OCI-LY1 (cell line): ENCODE measurements at regions not wholly inside any gene's neighbourhood (a gene's known extent, or its start where the extent isn't known, plus 50 kb on each side); places are given as distances from the start of the nearest gene placed in this dataset.

ENCODE experiments used
- H2AFZ ChIP-seq: fragments of 200-600 bp; sonication (generic), shearing (Covaris generic); 2 replicates; pipeline ENCODE4 v1.6.0; 2014; ENCODE audit warnings: antibody characterized with exemption, mild to moderate bottlenecking, low read length
- H3F3A ChIP-seq: fragments of 200-600 bp; sonication (generic), shearing (Covaris generic); 2 replicates; pipeline ENCODE4 v1.6.0; 2014; ENCODE audit warnings: mild to moderate bottlenecking, antibody characterized with exemption, low read length, moderate library complexity; ENCODE audit not compliant: insufficient read depth
- H3K27ac ChIP-seq: fragments of 200-600 bp; sonication (generic); 2 replicates; pipeline ENCODE4 v1.5.1; 2014; ENCODE audit warnings: low read length, mixed run types, mild to moderate bottlenecking, low read depth; ENCODE audit not compliant: poor library complexity, severe bottlenecking
- H3K27me3 ChIP-seq: fragments of 200-600 bp; sonication (generic); 2 replicates; pipeline ENCODE4 v1.6.0; 2014; ENCODE audit warnings: antibody characterized with exemption, mild to moderate bottlenecking, low read length, moderate library complexity; ENCODE audit not compliant: insufficient read depth
- H3K36me3 ChIP-seq: fragments of 200-600 bp; sonication (generic); 2 replicates; pipeline ENCODE4 v1.6.1; 2014; ENCODE audit warnings: mild to moderate bottlenecking, antibody characterized with exemption, low read length, moderate library complexity, mixed read lengths; ENCODE audit not compliant: insufficient read depth
- H3K4me1 ChIP-seq: fragments of 200-600 bp; sonication (generic); 2 replicates; pipeline ENCODE4 v1.5.1; 2014; ENCODE audit warnings: mild to moderate bottlenecking, low read length, moderate library complexity; ENCODE audit not compliant: insufficient read depth, severe bottlenecking
- H3K4me2 ChIP-seq: fragments of 200-600 bp; sonication (generic), shearing (Covaris generic); 2 replicates; pipeline ENCODE4 v1.6.1; 2014; ENCODE audit warnings: low read length
- H3K4me3 ChIP-seq: fragments of 200-600 bp; sonication (generic); 2 replicates; pipeline ENCODE4 v1.5.1; 2014; ENCODE audit warnings: low read length, low read depth, mild to moderate bottlenecking, mixed read lengths; ENCODE audit not compliant: poor library complexity, severe bottlenecking
- H3K79me2 ChIP-seq: fragments of 200-600 bp; shearing (Covaris generic); 2 replicates; pipeline ENCODE4 v1.6.1; 2016; ENCODE audit warnings: mixed run types, low read length, mixed read lengths; ENCODE audit not compliant: insufficient read depth
- H3K9ac ChIP-seq: fragments of 200-600 bp; sonication (generic), shearing (Covaris generic); 2 replicates; pipeline ENCODE4 v1.6.1; 2014; ENCODE audit warnings: mild to moderate bottlenecking, low read length, mixed read lengths
- H3K9me2 ChIP-seq: fragments of 200-600 bp; sonication (generic), shearing (Covaris generic); 2 replicates; pipeline ENCODE4 v1.6.1; 2014; ENCODE audit warnings: low read depth, mild to moderate bottlenecking, low read length, mixed read lengths
- H3K9me3 ChIP-seq: fragments of 200-600 bp; shearing (Covaris generic); 2 replicates; pipeline ENCODE4 v1.6.1; 2014; ENCODE audit warnings: low read length, mixed read lengths
- H4K20me1 ChIP-seq: fragments of 200-600 bp; sonication (generic), shearing (Covaris generic); 2 replicates; pipeline ENCODE4 v1.6.0; 2016; ENCODE audit warnings: mild to moderate bottlenecking, low read length; ENCODE audit not compliant: insufficient read depth
- EZH2 ChIP-seq: fragments of 200-600 bp; sonication (generic), shearing (Covaris generic); IDR thresholded peaks from 2 replicates; pipeline ENCODE4 v1.8.0; 2017; ENCODE audit warnings: borderline replicate concordance, mixed run types, mild to moderate bottlenecking, antibody characterized with exemption, low read length, moderate library complexity, mixed read lengths
- TF ChIP-seq, protein P1 (sequence below): fragments of 200-600 bp; sonication (generic), shearing (Covaris generic); IDR thresholded peaks from 2 replicates; pipeline ENCODE4 v1.5.1; 2017; ENCODE audit warnings: mild to moderate bottlenecking, antibody characterized with exemption, low read length, moderate library complexity, mixed read lengths

GRCh38 chr17:17422641-17423040, 54.2 kb upstream of the MED9 start:
- Histone ChIP-seq H3K27ac (no peak overlapping the region), H3K27me3 (peaks cover 6% of the 10 kb centered on the region; the same call in 1 of the 2 replicates), H3K79me2 (no peaks in the 10 kb centered on the region), H3K4me3 (no peak overlapping the region), H3K9me2 (no peaks in the 10 kb centered on the region), H3K9ac (no peak overlapping the region), H3K9me3 (peaks cover 6% of the 10 kb centered on the region), H3K4me2 (no peak overlapping the region), H2AFZ (no peak overlapping the region), H3K36me3 (no peaks in the 10 kb centered on the region; the same call in 1 of the 2 replicates), H3K4me1 (no peaks in the 10 kb centered on the region), H4K20me1 (no peaks in the 10 kb centered on the region), H3F3A (no peaks in the 10 kb centered on the region)
- TF ChIP-seq EZH2: no peak

DNA sequence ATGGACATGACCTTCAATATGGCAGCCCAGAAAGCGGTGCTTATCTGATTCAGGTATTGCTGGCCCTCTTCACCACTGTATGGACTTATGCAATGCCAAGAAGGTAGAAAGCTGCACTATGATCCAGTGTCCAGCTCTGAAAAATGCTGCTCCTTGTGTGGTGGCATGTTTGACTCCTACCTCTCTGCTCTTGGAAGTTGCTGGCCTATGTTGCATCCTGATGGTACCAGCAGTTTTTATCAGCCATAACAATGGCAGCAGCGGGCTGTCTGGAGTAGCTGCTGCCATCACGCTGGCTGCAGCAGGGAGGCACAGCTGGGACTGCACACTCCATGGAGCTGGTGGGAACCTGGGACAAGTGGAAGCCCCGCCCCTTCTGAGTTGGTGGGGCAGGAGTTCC, 53.1 kb upstream of the MED9 start:
- Histone ChIP-seq H3K4me2 (no peak overlapping the region), H2AFZ (no peak overlapping the region), H3K9me3 (peaks cover 6% of the 10 kb centered on the region), H3K27me3 (peaks cover 6% of the 10 kb centered on the region; the same call in 1 of the 2 replicates), H3K36me3 (no peaks in the 10 kb centered on the region; the same call in 1 of the 2 replicates), H3K79me2 (no peaks in the 10 kb centered on the region), H3K9ac (no peak overlapping the region), H3K4me1 (no peaks in the 10 kb centered on the region), H3F3A (no peaks in the 10 kb centered on the region), H3K4me3 (no peak overlapping the region), H4K20me1 (no peaks in the 10 kb centered on the region), H3K9me2 (no peaks in the 10 kb centered on the region), H3K27ac (no peak overlapping the region)
- TF ChIP-seq, protein P1, sequence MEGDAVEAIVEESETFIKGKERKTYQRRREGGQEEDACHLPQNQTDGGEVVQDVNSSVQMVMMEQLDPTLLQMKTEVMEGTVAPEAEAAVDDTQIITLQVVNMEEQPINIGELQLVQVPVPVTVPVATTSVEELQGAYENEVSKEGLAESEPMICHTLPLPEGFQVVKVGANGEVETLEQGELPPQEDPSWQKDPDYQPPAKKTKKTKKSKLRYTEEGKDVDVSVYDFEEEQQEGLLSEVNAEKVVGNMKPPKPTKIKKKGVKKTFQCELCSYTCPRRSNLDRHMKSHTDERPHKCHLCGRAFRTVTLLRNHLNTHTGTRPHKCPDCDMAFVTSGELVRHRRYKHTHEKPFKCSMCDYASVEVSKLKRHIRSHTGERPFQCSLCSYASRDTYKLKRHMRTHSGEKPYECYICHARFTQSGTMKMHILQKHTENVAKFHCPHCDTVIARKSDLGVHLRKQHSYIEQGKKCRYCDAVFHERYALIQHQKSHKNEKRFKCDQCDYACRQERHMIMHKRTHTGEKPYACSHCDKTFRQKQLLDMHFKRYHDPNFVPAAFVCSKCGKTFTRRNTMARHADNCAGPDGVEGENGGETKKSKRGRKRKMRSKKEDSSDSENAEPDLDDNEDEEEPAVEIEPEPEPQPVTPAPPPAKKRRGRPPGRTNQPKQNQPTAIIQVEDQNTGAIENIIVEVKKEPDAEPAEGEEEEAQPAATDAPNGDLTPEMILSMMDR: no peak
- TF ChIP-seq EZH2: no peak

DNA sequence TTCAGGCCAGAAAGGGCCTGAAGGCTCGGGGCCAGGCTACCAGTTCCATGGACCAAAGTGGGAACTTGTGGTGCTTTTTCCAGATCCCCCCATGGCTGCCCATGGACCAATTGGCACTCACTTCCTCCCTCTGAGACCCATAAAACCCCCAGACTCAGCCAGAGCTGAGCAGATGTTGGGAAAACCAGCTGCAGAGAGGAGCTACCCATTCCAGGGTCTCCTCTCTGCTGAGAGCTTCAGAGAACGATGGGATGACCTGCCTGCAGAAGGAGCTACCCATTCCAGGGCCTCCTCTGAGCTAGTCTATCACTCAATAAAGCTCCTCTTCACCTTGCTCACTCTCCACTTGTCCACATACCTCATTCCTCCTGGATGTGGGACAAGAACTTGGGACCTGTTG, 52.2 kb upstream of the MED9 start:
- Histone ChIP-seq H4K20me1 (no peaks in the 10 kb centered on the region), H3K27me3 (peaks cover 6% of the 10 kb centered on the region; the same call in 1 of the 2 replicates), H3K4me1 (no peaks in the 10 kb centered on the region), H3K27ac (no peak overlapping the region), H3K79me2 (no peaks in the 10 kb centered on the region), H3F3A (no peaks in the 10 kb centered on the region), H2AFZ (no peak overlapping the region), H3K9me3 (peaks cover 6% of the 10 kb centered on the region), H3K36me3 (no peaks in the 10 kb centered on the region; the same call in 1 of the 2 replicates), H3K9me2 (no peaks in the 10 kb centered on the region), H3K9ac (no peak overlapping the region), H3K4me3 (no peak overlapping the region), H3K4me2 (no peak overlapping the region)
- TF ChIP-seq EZH2: no peak
- TF ChIP-seq, protein P1: no peak

DNA sequence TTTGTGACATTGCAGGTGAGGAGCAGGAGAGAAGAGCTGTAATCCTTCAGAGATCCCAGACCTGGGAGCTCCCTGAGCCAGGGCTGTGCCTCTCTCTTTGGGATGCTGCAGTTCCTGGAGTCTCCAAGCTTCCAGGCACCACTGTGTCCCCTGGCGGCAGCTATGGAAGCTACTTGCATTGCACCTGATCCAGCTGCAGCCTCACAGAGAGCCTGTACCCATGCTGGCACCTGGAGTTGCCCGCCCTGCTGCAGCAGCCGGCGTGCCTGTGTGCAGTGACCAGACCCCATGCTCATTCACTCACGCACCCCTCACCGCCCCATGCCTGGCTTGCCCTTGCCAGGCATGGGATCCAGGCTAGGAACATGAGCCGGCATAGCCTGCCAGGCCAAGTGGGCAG, 51.8 kb upstream of the MED9 start:
- Histone ChIP-seq H3K9me2 (no peaks in the 10 kb centered on the region), H3K27me3 (peaks cover 4% of the 10 kb centered on the region; the same call in 1 of the 2 replicates), H3K4me1 (no peaks in the 10 kb centered on the region), H3K9me3 (peaks cover 6% of the 10 kb centered on the region), H3K4me3 (no peak overlapping the region), H3K36me3 (no peaks in the 10 kb centered on the region; the same call in 1 of the 2 replicates), H4K20me1 (no peaks in the 10 kb centered on the region), H3K79me2 (no peaks in the 10 kb centered on the region), H3K4me2 (no peak overlapping the region), H3K9ac (no peak overlapping the region), H3K27ac (no peak overlapping the region), H3F3A (no peaks in the 10 kb centered on the region), H2AFZ (no peak overlapping the region)
- TF ChIP-seq EZH2: no peak
- TF ChIP-seq, protein P1: no peak
